ENCODE measurements at regions not wholly inside any gene's neighbourhood (a gene's known extent, or its start where the extent isn't known, plus 50 kb on each side); places are given as distances from the start of the nearest gene placed in this dataset.

- WGBS: 33% methylated on average over 1 of the region's 1 CpG
- H3K36me3 ChIP-seq: no peaks in the 10 kb centered on the region
- H3K9me3 ChIP-seq: no peaks in the 10 kb centered on the region
- no peak overlapping the region for H3K27ac ChIP-seq
- intact Hi-C loops (cut with DNase I): no loop called here
- H3K4me3 ChIP-seq: no peak overlapping the region
- H3K27me3 ChIP-seq (replicated peaks; ENCODE audit: insufficient read depth): no peaks in the 10 kb centered on the region
- no peaks in the 10 kb centered on the region for H3K4me1 ChIP-seq (replicated peaks)
- DNase-seq (ENCODE audit: low spot score): no peak
- TF ChIP-seq POLR2AphosphoS5 (IDR thresholded peaks at IDR 0.05) (no peak), POLR2A (IDR thresholded peaks at IDR 0.05) (no peak), CTCF (IDR thresholded peaks at IDR 0.05) (no peak)
Observed at GRCh38 chr12:69096669-69097335, 142.6 kb upstream of the CPSF6 start.

GRCh38 chr12:69097619-69098368 lies 141.6 kb upstream of the CPSF6 start:
- H3K27me3 ChIP-seq (replicated peaks; ENCODE audit: insufficient read depth): no peaks in the 10 kb centered on the region
- TF ChIP-seq POLR2A (IDR thresholded peaks at IDR 0.05): no peak
- TF ChIP-seq POLR2AphosphoS5 (IDR thresholded peaks at IDR 0.05): no peak
- no peak for TF ChIP-seq CTCF (IDR thresholded peaks at IDR 0.05)
- no peaks in the 10 kb centered on the region for H3K9me3 ChIP-seq
- WGBS: 63% methylated on average over 6 of the region's 6 CpGs
- H3K4me3 ChIP-seq: no peak overlapping the region
- no peak overlapping the region for H3K27ac ChIP-seq
- intact Hi-C loops (cut with DNase I): no loop called here
- no peak for DNase-seq (ENCODE audit: low spot score)
- no peaks in the 10 kb centered on the region for H3K4me1 ChIP-seq (replicated peaks)
- no peaks in the 10 kb centered on the region for H3K36me3 ChIP-seq

DNA sequence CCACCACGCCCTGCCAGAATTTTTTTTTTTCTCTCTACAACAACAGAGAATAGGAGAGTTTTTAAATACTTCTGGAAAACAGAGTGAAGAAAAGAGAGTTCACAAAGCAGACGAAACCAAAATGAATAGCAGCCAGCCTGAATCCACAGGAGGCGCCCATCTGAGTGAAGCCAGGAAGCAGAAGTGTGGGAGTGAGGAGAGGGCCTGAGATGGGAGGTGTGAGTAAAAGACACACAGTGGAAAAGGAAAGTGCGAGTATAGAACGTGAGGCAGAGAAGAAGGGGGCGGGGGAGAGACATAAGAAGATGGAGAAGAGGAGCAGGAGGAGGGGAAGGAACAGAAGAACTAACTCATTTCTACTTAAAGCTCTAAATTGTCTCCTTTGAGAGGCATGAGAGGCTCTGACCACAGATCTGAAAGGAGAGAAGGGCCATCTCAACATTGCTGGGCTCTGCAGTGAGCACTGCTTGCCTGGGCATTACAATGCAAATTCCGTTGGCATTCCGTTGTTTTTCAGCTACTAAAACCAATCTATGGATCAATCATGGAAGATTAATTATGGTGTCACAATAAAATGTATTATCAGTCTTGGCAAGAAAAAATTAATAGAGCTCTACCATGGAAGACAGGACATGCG lies 140.1 kb upstream of the CPSF6 start:
- intact Hi-C loops (cut with DNase I): no loop called here
- WGBS: 82% methylated on average over 9 of the region's 9 CpGs
- no peak for DNase-seq (ENCODE audit: low spot score)

GRCh38 chr12:69101505-69101904 lies 137.9 kb upstream of the CPSF6 start:
- H3K4me3 ChIP-seq: no peak overlapping the region

More for the DNA sequence above, 140.1 kb upstream of the CPSF6 start:
- no peaks in the 10 kb centered on the region for H3K4me1 ChIP-seq (replicated peaks)
- no peaks in the 10 kb centered on the region for H3K9me3 ChIP-seq
- H3K36me3 ChIP-seq: no peaks in the 10 kb centered on the region
- no peak overlapping the region for H3K4me3 ChIP-seq
- no peak overlapping the region for H3K27ac ChIP-seq
- H3K27me3 ChIP-seq (replicated peaks; ENCODE audit: insufficient read depth): no peaks in the 10 kb centered on the region
- TF ChIP-seq POLR2AphosphoS5 (IDR thresholded peaks at IDR 0.05): no peak
- TF ChIP-seq CTCF (IDR thresholded peaks at IDR 0.05): no peak
- TF ChIP-seq POLR2A (IDR thresholded peaks at IDR 0.05): no peak

More at GRCh38 chr12:69101505-69101904, 137.9 kb upstream of the CPSF6 start:
- DNase-seq (ENCODE audit: low spot score): no peak
- no peaks in the 10 kb centered on the region for H3K9me3 ChIP-seq
- H3K4me1 ChIP-seq (replicated peaks): no peaks in the 10 kb centered on the region
- intact Hi-C loops (cut with DNase I): no loop called here
- TF ChIP-seq POLR2AphosphoS5 (IDR thresholded peaks at IDR 0.05): no peak
- no peak for TF ChIP-seq CTCF (IDR thresholded peaks at IDR 0.05)
- no peak for TF ChIP-seq POLR2A (IDR thresholded peaks at IDR 0.05)
- 58% methylated on average over 4 of the region's 4 CpGs for WGBS
- no peaks in the 10 kb centered on the region for H3K27me3 ChIP-seq (replicated peaks; ENCODE audit: insufficient read depth)
- H3K27ac ChIP-seq: no peak overlapping the region
- H3K36me3 ChIP-seq: no peaks in the 10 kb centered on the region
